ENCODE measurements at regions not wholly inside any gene's neighbourhood (a gene's known extent, or its start where the extent isn't known, plus 50 kb on each side); places are given as distances from the start of the nearest gene placed in this dataset.
"Not testable (repeated sequence)": the region's sequence is repeated elsewhere in the genome, so short reads cannot be mapped to it uniquely, and the experiment has no call there.

DNA sequence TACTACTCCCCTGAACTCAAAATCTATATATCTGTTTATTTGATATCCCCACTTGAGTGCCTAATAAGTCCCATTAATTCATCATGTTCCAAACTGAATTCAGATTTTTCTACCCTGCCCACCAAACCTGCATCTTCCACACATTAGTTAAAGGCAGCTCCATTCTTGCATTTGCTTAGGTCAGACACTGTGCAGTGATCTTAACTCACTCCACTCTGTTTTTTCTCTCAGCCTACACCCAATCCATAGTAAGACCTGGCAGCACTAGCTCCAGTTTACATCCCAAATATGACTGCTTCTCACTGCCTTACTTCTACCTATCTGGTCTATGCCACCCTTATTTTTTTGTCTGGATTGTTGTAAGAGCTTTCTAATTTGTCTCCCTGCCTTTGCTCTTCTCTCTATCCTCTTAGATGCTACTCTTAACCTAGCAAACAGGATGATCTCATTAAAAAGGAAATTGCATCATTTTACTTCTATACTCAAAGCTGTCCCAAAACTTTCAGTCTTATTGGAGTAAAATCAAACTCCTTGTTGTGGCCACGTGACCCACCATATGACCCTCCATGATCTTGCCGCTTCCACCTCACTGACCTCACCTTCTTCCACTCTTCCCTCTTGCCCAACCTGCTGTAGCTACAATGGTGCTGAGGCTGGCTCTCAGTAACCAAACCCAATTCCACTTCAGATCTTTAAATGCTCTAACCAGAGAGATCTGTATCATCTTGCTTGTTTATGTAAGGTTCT lies 274.9 kb upstream of the FANCL start:
- DNase-seq (ENCODE audit: low read depth in 2 of 2): no peak

GRCh38 chr2:58514252-58514651 lies 273.1 kb upstream of the FANCL start:
- DNase-seq (ENCODE audit: low read depth in 2 of 2): no peak

DNA sequence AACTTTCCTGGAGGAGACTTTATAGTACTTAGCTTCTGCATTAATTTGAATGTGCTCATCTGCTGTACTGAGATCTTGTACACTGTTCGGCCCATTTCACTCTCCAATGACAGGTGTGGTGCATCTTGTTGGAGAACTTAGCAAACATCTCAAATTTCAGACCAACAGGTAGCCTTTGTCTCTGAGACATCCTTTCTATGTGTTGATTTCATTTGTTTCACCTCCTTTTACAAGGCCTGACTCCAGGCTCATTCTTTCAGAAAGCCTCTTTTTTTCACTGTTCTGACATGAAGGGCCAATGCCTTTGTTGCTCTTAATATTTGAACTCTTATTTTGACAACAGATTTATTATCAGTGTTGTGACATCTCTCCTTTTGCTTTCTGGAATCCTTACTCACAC lies 271.8 kb upstream of the FANCL start:
- DNase-seq (ENCODE audit: low read depth in 2 of 2): no peak

DNA sequence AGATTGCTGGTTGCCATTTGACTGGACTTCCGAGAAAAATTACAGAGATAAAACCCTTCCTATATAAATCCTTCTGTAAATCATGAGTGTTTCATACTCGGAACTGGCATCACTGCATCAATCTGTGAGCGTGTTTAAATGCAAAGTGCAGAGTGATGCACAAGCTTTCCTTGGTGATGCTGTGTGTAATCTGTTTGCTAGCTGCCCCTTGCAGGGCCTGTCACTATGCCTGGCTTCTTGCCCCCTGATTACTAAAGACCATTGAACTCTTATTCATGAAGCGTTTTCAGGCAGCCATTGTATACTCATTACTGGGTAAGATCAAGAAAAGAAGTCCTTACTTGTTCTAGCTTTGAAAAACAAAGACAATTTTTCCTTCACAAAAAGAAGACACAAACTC lies 266.9 kb upstream of the FANCL start:
- no peak for DNase-seq (ENCODE audit: low read depth in 2 of 2)

DNA sequence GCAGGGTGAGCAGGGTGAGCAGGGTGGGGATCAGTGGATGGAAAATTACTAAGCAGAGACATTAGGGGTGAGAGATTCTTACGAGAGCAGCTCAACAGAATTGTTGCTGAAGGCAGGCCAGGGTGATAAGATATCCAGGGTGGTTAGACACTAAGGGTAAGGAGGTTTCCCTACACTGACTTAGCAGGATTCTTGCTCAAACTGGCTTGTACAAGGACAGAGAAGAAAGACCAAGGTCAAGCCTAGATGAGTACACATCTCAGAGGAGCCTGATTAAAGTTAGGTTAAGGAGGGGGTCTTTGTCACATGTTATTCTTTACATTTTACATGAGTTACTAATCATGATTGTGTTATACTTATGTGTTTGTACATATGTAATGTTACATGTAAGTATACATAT lies 262.8 kb upstream of the FANCL start:
- DNase-seq (ENCODE audit: low read depth in 2 of 2): no peak

DNA sequence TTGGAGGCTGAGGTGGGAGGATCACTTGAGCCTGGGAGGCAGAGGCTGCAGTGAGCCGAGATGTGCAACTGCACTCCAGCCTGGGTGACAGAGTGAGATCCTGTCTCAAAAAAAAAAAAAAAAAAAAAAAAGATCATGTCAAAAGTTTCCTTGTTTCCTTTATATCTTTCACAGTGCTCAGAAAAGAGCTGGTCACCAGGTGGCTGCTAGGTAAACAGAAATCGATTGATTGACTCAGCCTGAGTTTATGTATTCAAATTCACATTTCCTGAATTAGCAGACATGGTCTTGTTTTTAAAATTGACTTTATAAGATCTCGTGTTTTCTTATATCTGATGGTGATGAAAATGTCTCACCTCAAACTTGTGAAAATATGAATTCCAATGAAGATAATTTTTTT lies 261.8 kb upstream of the FANCL start:
- DNase-seq (ENCODE audit: low read depth in 2 of 2): no peak

DNA sequence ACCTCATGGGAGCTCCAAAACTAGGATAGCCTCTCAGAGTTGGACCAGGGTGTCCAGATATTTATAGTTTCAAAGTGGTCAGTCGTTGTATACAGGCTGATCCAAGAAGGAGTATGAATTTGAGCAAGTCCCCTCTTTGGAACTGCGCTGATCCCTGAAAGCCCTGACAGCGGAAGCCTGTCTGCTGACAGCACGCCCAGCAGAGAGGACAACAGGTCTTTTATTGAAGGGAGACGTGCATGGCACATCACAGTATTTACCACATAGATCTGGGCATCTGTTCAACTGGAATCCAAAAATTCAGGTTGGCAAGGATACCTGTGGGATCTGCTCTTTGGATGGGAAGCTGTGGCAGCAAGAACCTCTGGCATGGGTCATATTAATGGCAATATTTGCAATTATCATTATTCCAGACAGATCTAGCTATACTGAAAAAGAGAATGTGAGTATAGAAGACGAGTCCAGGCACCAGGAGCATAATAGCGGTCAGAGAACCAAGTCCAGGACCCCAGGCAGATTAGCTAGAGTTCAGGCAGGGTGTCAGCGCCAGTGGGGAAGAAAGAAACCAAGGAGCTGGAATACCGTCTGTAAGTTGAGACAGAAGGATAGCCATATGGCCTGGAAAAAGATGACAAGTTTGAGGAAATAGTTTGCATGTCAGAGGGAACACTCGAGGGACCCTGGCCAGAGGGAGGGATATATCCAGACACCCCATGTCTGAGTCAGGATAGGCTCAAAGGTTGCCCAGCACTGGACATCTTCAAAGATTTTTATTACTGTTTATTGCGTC lies 260.4 kb upstream of the FANCL start:
- DNase-seq (ENCODE audit: low read depth in 2 of 2): no peak

- no peak for DNase-seq (ENCODE audit: low read depth in 2 of 2)
These were observed 256.0 kb upstream of the FANCL start for GRCh38 chr2:58497168-58497567.

DNA sequence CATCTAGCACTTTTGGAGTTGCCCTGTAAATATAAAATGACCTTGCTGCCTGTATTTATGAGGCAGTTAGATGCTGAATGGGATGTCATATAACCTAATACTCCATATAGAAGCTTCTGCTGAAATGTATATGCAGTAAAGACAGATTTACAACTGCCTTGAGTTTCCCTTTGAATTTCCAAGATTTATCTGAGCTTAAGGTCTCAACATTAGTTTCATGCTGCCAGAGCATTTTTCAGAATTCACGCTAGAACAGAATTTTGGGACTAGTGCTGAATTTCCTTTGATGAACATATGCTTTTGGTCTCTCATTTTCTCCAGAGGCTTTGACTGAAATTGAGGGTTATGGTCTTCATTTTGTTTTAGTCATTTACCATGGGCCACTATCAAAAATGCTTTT lies 254.7 kb upstream of the FANCL start:
- no peak for DNase-seq (ENCODE audit: low read depth in 2 of 2)

GRCh38 chr2:58494071-58494501 lies 253.0 kb upstream of the FANCL start:
- DNase-seq (ENCODE audit: low read depth in 2 of 2): no peak

- DNase-seq (ENCODE audit: low read depth in 2 of 2): no peak
These were observed 243.5 kb upstream of the FANCL start for GRCh38 chr2:58484629-58485028.

DNA sequence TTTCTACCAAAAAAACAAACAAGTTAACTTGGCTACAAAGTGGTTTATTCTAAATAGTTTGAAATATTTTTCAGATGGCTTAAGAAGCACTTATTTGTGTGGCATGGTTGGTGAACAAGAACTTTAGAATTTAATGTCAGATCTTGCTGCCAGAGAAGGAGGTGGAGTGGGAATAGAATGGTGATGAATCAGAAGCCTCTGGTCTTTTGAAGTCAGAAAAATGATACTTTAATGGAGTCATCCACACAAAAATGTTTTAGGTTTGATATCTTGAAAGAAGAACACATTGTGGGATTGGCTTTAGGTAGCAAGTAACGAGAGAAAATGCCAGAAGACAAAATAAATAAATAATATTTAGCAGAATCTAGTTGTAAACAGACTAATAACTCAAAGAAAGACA lies 243.1 kb upstream of the FANCL start:
- no peak for DNase-seq (ENCODE audit: low read depth in 2 of 2)

DNA sequence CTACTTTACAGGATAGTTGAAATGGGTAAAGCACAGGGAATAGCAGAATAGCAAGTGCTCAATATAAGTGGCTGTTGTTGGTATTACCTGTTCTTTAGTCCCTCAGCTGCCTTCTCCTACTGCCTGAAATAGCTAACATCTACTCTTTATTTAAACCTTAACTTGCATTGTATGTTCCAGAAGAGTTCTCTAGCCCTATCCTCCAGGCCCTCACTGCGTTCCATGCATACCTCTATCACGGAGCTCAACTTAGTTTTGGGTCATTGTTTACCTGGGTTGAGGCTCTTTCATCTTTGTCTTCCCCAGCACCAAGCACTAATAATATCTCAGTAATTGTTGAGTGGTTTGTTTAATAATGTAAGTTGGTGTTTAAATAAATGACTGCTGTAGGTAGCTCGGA lies 242.2 kb upstream of the FANCL start:
- DNase-seq (ENCODE audit: low read depth in 2 of 2): no peak

DNA sequence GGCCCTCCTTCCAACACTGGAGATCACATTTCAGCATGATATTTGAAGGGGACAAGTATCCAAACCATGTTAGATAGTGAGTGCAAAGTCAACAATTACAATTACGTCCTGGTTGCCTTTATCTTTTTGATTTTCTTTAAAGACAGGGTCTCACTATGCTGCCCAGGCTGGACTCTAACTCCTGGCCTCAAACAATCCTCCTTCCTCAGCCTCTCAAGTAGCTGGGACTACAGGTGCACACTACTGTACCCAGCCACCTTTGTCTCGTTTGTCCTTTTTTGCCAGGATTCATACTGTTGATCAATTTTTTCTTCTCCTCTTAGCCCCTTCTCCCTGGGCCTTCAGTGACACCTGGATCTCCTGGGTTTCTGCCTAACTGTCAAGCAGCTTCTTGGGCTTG lies 240.5 kb upstream of the FANCL start:
- no peak for DNase-seq (ENCODE audit: low read depth in 2 of 2)

GRCh38 chr2:58480141-58480540 lies 239.0 kb upstream of the FANCL start:
- DNase-seq (ENCODE audit: low read depth in 2 of 2): no peak

GRCh38 chr2:58479535-58480140 lies 238.5 kb upstream of the FANCL start:
- no peak for DNase-seq (ENCODE audit: low read depth in 2 of 2)

- no peak for DNase-seq (ENCODE audit: low read depth in 2 of 2)
These were observed 235.4 kb upstream of the FANCL start for GRCh38 chr2:58476556-58476955.

DNA sequence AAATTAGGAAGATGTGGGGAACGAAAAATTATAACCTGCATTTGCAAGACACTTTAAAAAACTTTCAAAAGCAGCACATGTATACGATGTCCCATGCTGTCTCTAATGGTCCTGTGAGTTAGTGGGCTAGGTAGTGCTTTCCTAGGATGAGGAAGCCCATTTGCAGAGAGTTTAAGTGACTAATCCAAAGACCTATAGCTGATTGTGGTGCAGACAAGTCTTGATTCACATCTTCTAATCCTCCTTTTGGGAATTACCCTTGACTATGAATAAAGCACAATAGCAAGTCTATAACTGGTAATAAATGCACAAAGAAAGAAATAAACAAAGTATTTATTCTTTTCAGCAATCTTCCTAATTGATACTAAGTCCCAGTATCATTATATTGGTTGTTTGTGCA lies 234.6 kb upstream of the FANCL start:
- no peak for DNase-seq (ENCODE audit: low read depth in 2 of 2)

- no peak for DNase-seq (ENCODE audit: low read depth in 2 of 2)
These were observed 232.0 kb upstream of the FANCL start for GRCh38 chr2:58473165-58473564.

- no peak for DNase-seq (ENCODE audit: low read depth in 2 of 2)
These were observed 225.7 kb upstream of the FANCL start for GRCh38 chr2:58466804-58467203.

GRCh38 chr2:58466021-58466420 lies 224.9 kb upstream of the FANCL start:
- not testable (repeated sequence) for DNase-seq (ENCODE audit: low read depth in 2 of 2)

DNA sequence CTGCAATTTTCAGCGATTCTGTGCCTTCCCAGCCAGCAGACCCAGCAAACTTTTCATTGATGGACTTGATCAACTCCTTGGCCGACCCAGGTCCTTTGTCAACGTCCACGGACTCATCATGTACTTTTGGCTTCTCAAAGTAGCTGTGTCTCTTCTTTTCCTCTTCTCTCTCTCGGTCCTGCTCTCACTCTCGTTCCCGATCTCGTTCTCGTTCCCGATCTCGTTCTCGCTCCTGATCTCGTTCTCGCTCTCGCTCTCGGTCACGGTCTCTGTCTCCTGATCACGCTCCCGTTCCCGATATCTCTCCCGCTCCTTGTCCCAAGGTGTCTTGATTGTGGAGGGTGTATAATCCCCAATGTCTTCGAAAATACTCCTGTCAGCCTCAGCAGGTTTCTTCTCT lies 219.5 kb upstream of the FANCL start:
- no peak for DNase-seq (ENCODE audit: low read depth in 2 of 2)

Data from stimulated activated CD4-positive, alpha-beta T cell treated with anti-CD3 and anti-CD28 coated beads, Interleukin-1b, Interleukin-23, amount 100 ng/mL, for 4 hours (primary cell).